ENCODE measurements at regions not wholly inside any gene's neighbourhood (a gene's known extent, or its start where the extent isn't known, plus 50 kb on each side); places are given as distances from the start of the nearest gene placed in this dataset.
A peak's percentile ranks its signal among the peaks of the same experiment; 100 is the strongest.

DNA sequence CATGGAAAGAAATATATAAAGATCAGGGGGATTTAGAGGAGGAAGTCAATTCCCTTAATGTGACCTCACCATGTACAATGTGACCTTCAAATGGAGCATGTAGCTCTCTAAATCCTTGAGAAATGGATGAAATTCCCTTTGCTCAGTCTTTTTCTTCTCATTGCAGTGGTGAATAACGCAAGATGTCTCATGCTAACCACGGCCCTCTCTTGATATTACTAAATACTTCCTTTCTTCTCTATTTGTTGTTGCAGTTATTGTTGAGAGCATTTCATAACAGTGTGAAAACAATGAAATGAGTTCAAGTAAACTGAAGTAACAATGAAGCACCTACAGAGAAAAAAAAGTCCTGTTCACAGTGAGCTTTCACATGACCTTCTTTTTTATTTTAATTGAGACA lies 55.6 kb downstream of the ZNF281 start:
- DNase-seq (ENCODE audit: low spot score), result no peak

- DNase-seq (ENCODE audit: low spot score), result no peak
Measured at GRCh38 chr1:200353232-200353631, 56.6 kb downstream of the ZNF281 start.

GRCh38 chr1:200351826-200352549 lies 57.8 kb downstream of the ZNF281 start:
- no peak for DNase-seq (ENCODE audit: low spot score)

DNA sequence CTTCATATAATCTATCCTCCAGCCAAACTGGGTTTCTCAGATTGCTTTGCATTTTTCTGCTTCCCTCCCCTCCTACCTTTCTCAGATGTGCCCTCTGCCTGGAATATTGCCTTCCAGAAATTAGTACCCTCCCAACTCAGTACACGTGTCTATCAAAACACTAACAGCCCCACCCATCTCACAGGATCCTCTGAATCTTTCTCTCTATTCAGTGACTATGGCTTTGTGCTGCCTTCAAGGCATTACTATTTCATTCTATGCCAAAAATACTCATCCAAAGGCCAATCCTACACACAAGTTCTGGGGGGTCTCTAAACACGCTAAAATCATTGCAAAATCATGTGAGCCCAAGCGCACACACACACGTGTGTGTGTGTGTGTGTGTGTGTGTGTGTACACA lies 58.4 kb downstream of the ZNF281 start:
- no peak for DNase-seq (ENCODE audit: low spot score)

DNA sequence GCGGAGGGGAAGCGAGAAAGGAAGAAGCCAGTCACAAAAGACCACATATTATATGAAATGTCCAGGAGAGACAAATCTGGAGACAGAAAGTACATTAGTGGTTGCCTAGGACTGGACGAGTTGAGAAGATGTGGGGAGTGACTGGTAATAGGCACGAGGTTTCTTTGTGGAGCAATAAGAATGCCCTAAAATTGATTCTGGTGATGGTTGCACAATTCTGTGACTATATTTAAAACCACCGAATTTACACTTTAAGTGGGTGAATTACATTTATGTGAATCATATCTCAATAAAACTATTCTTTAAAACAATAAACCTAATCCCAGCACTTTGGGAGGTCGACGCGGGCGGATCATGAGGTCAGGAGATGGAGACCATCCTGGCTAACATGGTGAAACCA lies 63.1 kb downstream of the ZNF281 start:
- DNase-seq (ENCODE audit: low spot score), result no peak

GRCh38 chr1:200345520-200345919 lies 64.3 kb downstream of the ZNF281 start:
- DNase-seq (ENCODE audit: low spot score), result no peak

DNA sequence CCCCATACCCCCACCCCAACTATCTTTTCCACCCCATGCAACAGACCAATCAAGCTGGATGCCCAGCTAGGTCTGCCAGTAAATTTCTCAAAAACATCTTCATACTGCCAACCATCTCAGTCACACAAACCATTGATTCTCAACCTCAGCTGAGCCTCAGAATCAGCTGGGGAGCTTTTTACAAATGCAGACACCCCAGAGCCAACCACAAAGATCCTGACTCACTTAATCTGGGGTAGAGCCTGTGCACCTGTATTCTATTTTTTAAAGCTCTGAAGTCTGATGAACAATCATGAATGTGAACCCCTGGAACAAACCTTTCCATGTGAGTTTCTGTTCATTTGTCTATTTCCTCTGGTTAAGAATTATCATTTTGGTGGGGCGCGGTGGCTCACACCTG lies 66.0 kb downstream of the ZNF281 start:
- no peak for DNase-seq (ENCODE audit: low spot score)

DNA sequence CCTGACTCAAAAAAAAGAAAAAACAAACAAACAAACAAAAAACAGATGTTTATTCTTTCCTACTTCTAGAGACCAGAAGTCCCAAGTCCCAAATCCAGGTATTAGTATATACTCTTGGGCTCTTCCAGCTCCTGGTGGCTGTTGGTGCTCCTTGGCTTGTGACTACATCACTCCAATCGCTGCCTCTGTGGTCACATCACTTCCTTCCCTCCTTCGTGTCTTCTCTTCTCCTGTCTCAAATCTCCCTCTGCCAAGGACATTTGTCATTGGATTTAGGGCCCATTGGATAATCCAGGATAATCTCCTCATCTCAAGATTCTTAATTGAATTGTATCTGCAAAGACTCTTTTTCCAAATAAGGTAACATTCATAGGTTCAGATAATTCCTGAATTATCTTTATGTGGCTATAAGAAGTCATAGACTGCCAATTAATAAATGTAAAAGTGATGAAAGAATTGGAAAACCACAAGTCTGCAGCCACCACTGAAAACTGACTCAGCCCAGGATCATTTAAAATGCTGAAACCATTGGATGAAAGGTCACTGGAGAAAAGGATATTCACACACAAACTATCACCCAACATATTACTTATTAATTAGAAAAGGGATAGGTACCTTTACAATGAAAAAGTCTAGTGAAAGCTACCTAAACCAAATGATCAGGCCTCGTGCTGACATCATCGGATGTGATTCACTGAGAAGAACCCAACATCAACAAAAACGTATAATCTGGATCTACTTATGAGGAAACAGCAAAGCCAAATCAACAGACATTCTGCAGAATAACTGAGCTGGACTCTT lies 67.1 kb downstream of the ZNF281 start:
- DNase-seq (ENCODE audit: low spot score), result no peak

DNA sequence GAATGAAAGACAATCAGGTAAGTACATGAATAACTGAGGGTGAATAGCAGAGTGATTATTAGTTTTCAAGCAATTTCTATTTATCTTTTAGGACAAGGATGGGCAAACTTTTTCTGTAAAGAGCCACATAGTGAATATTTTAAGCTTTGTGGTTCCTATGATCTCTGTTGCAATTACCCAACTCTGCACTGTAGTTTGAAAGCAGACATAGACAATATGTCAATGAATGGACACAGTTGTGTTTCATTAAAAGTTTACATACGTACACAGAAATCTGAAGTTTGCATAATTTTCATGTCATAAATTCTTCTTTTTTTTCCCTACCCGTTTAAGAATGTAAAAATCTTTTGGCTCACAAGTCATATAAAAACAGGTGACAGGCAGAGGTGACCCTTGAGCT lies 71.4 kb downstream of the ZNF281 start:
- no peak for DNase-seq (ENCODE audit: low spot score)

GRCh38 chr1:200337831-200338230 lies 72.0 kb downstream of the ZNF281 start:
- DNase-seq (ENCODE audit: low spot score), result no peak

DNA sequence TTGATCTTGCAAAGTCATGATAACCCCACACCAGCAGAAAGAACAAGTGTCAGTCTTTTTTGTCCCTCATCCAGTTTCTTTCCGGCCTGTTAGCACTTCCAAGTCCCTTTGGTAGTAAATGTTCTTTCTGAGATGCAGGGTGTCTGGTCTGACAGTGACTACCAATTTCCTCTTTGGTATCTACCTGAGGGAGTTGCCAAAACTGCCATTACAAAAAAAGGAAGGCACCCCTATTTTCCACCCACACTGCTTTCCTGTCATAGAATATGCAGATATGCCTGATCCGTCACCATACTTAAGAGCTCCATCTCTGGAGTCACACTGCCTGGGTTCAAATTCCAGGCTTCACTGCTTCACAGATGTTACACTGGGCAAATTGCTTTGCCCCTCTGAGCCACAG lies 72.4 kb downstream of the ZNF281 start:
- DNase-seq (ENCODE audit: low spot score), result no peak

DNA sequence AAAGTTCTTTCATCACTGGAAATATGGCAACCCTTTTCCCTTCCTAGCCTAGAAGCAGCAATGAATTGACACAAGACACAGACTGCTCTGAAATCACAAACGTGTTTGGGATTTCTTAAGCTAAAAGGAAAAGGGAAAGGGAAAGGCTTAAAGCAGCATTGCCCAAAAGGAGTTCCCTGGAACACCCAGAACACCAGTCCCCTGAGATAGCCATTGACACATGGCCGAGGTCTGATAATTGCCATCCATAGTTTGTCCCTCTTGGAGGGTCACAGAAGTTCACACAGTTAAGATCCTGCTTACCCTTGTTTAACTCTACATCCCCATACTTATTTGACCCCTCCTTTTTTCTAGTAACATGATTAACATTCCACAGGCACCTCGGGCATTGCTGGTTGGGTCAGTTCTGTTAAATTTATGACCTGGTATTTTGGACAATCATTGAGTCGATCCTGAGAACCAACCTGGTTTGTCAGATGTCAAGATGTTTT lies 72.9 kb downstream of the ZNF281 start:
- DNase-seq (ENCODE audit: low spot score), result peak; percentile 55

GRCh38 chr1:200336101-200336845 lies 73.6 kb downstream of the ZNF281 start:
- DNase-seq (ENCODE audit: low spot score), result peak; percentile 65

GRCh38 chr1:200334661-200335256 lies 75.1 kb downstream of the ZNF281 start:
- DNase-seq (ENCODE audit: low spot score), result peak; percentile 54

DNA sequence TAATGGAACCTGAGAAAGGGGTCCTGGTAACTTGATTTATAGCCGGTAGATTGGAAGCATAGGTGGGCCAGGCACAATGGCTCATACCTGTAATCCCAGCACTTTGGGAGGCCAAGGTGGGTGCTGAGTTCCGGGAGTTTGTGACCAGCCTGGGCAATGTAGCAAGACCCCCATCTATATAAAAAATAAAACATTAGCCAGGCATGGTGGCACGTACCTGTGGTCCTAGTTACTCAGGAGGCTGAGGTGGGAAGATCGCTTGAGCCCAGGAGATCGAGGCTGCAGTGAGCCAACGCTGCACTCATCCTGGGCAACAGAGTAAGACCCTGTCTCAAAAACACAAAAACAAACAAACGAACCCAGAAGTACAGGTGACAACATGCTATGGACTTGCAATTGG lies 76.5 kb downstream of the ZNF281 start:
- DNase-seq (ENCODE audit: low spot score), result no peak

DNA sequence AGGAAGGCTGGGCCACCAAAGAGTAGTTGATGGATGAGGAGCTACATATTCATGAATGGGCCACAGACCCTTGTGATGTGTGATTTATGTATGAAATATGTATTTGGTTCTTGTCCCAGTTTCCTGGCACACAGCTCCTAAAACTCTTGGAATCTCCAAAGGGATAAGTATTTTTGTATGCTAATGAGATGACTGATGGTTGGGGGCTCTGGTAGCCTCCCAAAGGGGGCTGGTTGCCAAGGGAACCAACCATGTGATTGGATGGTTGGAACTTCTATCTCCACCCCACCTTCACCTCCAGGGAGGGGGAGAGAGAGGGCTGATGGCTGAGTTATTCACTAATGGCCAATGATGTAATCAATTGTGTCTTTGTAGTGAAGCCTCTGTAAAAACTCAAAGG lies 77.1 kb downstream of the ZNF281 start:
- DNase-seq (ENCODE audit: low spot score), result no peak

DNA sequence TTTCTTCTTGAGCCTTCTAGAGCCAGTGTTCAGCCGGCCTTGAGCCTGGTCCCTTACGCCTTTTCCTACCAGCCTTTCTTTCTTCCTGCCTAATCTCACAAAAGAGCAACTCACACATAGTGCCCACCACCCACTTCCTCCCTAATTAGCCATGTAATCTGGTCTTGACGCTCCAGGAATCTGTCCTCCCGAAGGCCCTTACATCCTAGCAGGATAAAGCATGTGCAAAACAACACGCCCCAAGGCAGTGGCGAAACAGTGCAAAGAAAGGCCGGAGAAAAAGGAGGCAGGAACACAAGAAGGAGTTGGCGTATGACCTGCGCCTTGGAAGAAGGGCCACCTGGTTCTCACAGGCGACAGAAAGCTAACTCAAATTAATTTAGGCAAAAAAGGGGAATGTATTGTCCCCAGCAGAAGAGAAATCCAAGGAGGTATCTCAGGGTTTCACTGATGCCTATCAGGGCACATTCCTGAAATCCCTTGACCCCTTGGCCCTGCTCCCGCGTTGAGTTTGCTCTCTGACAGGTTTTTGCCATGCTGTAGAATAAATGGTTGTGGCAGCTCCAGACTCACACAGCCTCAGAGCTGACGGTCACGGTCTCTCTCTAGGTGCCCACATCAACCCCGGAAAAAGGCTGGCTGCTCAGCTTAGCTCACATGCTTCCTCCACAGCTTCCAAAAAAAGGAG lies 79.0 kb downstream of the ZNF281 start:
- no peak for DNase-seq (ENCODE audit: low spot score)

GRCh38 chr1:200329208-200329882 lies 80.5 kb downstream of the ZNF281 start:
- no peak for DNase-seq (ENCODE audit: low spot score)

- DNase-seq (ENCODE audit: low spot score), result no peak
Measured at GRCh38 chr1:200328379-200328778, 81.5 kb downstream of the ZNF281 start.

- DNase-seq (ENCODE audit: low spot score), result no peak
Measured at GRCh38 chr1:200323856-200324400, 85.9 kb downstream of the ZNF281 start.

DNA sequence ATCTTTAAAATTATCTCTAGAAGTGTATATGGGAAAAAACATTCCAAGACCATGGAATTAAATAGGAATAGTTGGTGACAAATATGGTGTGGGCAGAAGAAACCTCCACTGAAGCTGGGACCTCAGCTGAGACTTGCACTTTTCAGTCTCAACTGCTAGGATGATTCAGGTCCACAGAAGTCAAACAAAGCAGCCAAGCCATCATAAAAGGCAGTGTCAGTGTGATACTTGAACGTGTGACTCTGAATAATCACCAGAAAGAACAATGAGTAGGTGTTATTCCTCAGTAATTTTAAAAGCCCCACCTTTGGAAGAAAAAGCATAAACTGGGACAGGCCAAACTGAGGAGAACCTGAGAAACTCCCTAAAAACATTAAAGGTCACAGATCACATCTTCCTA lies 90.7 kb downstream of the ZNF281 start:
- DNase-seq (ENCODE audit: low spot score), result no peak

Measured in SW480 (cell line).